GM12864 (cell line): ENCODE measurements at regions not wholly inside any gene's neighbourhood (a gene's known extent, or its start where the extent isn't known, plus 50 kb on each side); places are given as distances from the start of the nearest gene placed in this dataset.

Experiments
- DNase-seq: peaks from one replicate; pipeline ENCODE4 v3.0.0-alpha.2; 2011; ENCODE audit warnings: low read depth
- H3K4me3 ChIP-seq: 2 replicates; pipeline ENCODE4 v1.5.1; 2011; ENCODE audit warnings: mild to moderate bottlenecking, low read depth, low read length, control low read depth
- TF ChIP-seq, protein P1 (sequence below): IDR thresholded peaks from 2 replicates; pipeline ENCODE4 v1.5.1; 2011; ENCODE audit warnings: low read depth, mild to moderate bottlenecking, moderate library complexity, low read length, control low read depth, inconsistent platforms; ENCODE audit errors: missing control alignments

DNA sequence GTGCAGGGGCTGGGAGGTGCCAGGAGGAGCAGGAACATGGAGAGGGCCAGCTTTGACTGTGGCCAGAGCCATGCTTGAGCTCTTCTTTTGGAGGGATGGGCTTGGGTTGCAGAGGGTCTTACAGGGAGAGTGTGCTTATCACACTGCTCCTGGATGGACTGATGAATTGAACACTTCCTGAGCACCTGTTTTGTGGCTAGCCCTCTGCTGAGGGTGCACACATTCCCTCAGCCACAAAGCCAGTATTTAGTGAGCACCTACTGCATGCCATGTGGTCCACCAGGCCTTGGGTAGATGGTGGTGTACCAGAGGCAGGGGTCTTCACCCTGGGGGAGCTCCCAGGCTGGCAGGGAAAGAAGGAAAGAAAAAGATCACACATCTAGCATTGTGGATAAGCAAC lies 118.9 kb downstream of the SLC25A47 start:
- DNase-seq = no peak
- TF ChIP-seq, protein P1, sequence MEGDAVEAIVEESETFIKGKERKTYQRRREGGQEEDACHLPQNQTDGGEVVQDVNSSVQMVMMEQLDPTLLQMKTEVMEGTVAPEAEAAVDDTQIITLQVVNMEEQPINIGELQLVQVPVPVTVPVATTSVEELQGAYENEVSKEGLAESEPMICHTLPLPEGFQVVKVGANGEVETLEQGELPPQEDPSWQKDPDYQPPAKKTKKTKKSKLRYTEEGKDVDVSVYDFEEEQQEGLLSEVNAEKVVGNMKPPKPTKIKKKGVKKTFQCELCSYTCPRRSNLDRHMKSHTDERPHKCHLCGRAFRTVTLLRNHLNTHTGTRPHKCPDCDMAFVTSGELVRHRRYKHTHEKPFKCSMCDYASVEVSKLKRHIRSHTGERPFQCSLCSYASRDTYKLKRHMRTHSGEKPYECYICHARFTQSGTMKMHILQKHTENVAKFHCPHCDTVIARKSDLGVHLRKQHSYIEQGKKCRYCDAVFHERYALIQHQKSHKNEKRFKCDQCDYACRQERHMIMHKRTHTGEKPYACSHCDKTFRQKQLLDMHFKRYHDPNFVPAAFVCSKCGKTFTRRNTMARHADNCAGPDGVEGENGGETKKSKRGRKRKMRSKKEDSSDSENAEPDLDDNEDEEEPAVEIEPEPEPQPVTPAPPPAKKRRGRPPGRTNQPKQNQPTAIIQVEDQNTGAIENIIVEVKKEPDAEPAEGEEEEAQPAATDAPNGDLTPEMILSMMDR = no peak
- no peak overlapping the region for H3K4me3 ChIP-seq

DNA sequence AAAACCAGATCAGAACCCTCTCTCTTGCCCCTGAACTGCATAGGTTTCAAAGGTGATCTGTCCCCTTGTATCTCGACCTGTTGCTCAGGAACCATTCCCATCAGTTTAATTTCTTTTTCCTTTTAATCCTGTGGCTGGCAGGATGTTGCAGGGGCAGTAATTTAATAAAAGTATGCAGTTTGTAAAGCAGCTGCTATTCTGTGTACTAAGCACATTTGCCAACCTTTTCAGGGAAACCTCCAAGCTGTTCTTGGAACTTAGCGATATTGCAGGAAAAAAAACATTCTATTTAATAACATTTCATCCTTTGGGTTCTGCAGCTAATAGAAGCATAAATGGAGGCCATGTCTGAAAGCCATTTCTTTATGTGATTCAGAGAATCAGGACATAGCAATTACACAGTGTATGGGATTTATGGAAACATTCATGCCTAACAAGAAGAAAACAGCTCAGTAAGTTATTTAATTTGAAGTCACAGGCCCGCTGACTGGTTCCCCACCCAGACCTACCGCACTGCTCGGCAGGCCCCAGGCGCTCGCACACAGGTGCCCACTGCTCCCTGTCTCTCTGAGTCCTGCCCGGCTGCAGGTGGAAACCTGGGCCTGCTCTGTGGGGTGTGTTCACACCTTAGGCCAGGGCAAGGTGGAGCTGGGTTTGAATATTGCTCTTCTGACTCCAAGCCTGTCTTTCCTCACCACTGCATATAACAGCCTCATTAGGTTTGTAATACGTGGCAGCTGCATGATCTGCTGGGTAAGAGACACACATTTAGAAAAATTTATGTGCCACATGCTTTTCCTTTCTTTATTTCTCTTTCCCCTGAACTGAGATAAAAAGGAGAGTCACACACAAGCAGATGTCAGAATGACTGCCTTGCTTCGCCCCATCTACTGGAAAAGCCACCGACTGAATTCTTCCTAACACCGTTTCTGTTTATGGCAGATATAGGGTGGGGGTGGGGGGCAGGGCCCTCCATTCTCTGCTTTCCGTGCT lies 119.7 kb downstream of the SLC25A47 start:
- no peak for DNase-seq
- H3K4me3 ChIP-seq = no peak overlapping the region
- TF ChIP-seq, protein P1 = no peak

DNA sequence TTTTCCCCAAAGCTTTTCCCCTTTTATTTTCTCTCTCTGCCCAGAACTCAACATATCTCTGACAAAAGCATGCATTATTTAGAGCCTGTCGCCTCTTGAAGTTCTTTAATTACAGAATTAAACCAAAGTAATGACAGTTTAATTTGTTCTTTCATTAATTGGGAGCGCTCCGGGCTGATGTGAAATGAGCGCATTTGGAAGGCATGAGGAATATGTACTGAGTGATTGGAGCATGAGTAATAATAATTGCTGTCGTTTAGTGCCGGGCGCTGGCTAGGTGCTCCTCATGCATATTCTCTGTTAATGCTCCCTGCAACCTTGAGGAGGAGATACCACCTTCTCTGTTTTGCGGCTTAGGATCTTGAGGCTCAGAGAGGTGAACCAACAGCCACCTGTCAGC lies 120.5 kb downstream of the SLC25A47 start:
- no peak for DNase-seq
- TF ChIP-seq, protein P1 = no peak
- H3K4me3 ChIP-seq = no peak overlapping the region

DNA sequence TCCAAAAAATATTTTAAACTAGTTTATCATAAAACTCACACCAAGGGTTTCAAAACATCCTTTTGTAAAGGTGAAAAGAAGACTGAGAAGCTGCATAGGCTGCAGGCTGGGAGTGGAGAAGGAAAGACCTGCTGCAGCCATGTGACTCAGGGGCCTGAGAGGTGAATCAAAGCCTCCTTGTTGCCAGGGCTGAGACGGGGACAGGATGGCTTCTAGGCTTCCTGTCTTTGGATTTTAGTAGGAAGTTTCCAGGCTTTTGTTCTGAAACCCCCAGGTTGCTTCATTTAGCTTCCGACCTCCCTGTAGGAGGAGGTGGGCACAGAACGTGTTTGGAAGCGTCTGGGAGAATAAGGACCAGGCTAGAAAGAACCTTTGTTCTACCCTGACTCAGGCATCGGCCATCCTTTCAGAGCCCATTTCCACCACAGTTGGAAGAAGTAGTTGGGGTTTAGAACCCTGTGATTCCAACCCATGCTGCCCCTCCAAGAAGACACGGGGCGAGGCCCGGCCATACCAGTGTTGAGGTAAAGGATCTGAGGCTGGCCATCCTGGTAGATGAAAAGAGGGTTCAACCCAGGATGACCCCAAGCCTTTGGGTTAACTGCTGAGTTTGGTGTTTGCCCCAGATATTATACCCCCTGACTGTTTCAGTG lies 122.4 kb downstream of the SLC25A47 start:
- no peak for DNase-seq
- TF ChIP-seq, protein P1 = no peak
- no peak overlapping the region for H3K4me3 ChIP-seq

DNA sequence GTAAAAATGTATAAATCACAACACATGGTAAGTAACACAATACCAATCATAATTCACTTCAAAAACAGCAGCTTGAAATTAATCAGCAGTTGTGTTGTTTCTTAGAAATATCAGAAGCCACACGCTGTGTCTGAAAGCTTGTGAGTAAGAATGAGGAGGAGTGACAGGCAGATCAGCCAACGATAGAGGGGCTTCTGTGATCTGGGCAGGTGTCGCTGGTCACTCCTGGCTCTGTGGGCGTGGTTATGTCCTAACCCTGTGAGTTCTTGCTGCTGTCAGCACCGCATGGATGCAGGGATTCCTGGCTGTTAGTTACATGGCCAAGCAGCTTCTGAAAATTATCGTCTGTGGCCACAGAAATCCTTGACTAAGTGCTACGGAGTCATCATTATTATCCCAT lies 123.4 kb downstream of the SLC25A47 start:
- no peak for DNase-seq
- no peak overlapping the region for H3K4me3 ChIP-seq
- TF ChIP-seq, protein P1 = no peak

DNA sequence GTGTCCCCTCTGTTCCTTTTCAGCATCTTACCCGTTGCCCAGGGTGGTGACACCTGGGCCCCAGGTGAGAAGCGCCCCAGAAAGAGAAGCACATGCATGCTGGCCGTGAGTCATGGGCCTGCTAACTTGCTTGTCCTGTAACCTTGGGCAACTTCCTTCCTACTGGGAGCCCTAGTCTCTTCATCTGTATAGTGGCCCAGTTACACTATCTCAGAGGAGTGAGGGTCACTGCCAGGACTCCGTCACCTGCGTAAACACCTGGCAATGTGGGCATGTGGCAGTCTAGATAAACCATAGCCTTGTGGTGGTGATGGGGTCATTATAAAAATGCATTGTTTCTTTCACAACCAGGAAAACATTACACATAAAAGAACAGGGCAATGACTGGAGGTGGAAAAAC lies 125.2 kb downstream of the SLC25A47 start:
- no peak overlapping the region for H3K4me3 ChIP-seq
- no peak for DNase-seq
- TF ChIP-seq, protein P1 = no peak
